Neural progenitor cell (in vitro differentiated cells): ENCODE measurements at regions not wholly inside any gene's neighbourhood (a gene's known extent, or its start where the extent isn't known, plus 50 kb on each side); places are given as distances from the start of the nearest gene placed in this dataset.

Experiments used
- DNase-seq: peaks from one replicate; pipeline ENCODE4 v3.0.0-alpha.2; 2016; ENCODE audit warnings: low spot score
- H2AFZ ChIP-seq: fragments of 200-600 bp; sonication (generic); replicated peaks from 2 replicates; pipeline ENCODE4 v1.6.1; 2016; ENCODE audit warnings: antibody characterized with exemption
- H3F3A ChIP-seq: fragments of 200-600 bp; sonication (generic); 2 replicates; pipeline ENCODE4 v1.6.1; 2016; ENCODE audit warnings: antibody characterized with exemption, low read depth
- H3K27ac ChIP-seq: fragments of 200-600 bp; sonication (generic); 2 replicates; pipeline ENCODE4 v1.5.1; 2016; ENCODE audit warnings: mild to moderate bottlenecking
- H3K27me3 ChIP-seq: fragments of 200-600 bp; sonication (generic); 2 replicates; pipeline ENCODE4 v1.6.1; 2016; ENCODE audit warnings: mild to moderate bottlenecking, moderate library complexity
- H3K36me3 ChIP-seq: fragments of 200-600 bp; sonication (generic); 2 replicates; pipeline ENCODE4 v1.5.1; 2016
- H3K4me1 ChIP-seq: fragments of 200-600 bp; sonication (generic); 2 replicates; pipeline ENCODE4 v1.6.1; 2016; ENCODE audit warnings: mixed run types
- H3K4me2 ChIP-seq: fragments of 200-600 bp; sonication (generic); 2 replicates; pipeline ENCODE4 v1.6.1; 2016
- H3K4me3 ChIP-seq: fragments of 200-600 bp; sonication (generic); 2 replicates; pipeline ENCODE4 v1.5.1; 2016
- H3K79me2 ChIP-seq: fragments of 200-600 bp; sonication (generic); 2 replicates; pipeline ENCODE4 v1.6.1; 2016; ENCODE audit warnings: low read depth
- H3K9ac ChIP-seq: fragments of 200-600 bp; sonication (generic); 2 replicates; pipeline ENCODE4 v1.6.1; 2016
- H3K9me3 ChIP-seq: fragments of 200-600 bp; sonication (generic); 2 replicates; pipeline ENCODE4 v1.5.1; 2016; ENCODE audit warnings: low read depth
- H4K20me1 ChIP-seq: fragments of 200-600 bp; sonication (generic); 2 replicates; pipeline ENCODE4 v1.6.1; 2016; ENCODE audit warnings: low read depth
- H3K27ac Mint-ChIP-seq: 3 replicates; pipeline ENCODE4 v1.8.0; 2021; ENCODE audit warnings: mixed read lengths
- H3K27me3 Mint-ChIP-seq: 2 replicates; pipeline ENCODE4 v1.8.0; 2022; ENCODE audit warnings: low read depth, mild to moderate bottlenecking, inconsistent platforms, moderate library complexity, mixed read lengths; ENCODE audit not compliant: insufficient read depth
- H3K36me3 Mint-ChIP-seq: 3 replicates; pipeline ENCODE4 v1.8.0; 2021; ENCODE audit warnings: mixed read lengths
- H3K4me1 Mint-ChIP-seq: 3 replicates; pipeline ENCODE4 v1.8.0; 2021; ENCODE audit warnings: mixed read lengths
- H3K4me3 Mint-ChIP-seq: 3 replicates; pipeline ENCODE4 v1.8.0; 2021; ENCODE audit warnings: mild to moderate bottlenecking, moderate library complexity, mixed read lengths
- H3K9me3 Mint-ChIP-seq: 3 replicates; pipeline ENCODE4 v1.8.0; 2020; ENCODE audit warnings: mixed read lengths
- EZH2 ChIP-seq: fragments of 200-600 bp; sonication (generic); IDR thresholded peaks from 2 replicates; pipeline ENCODE4 v1.6.1; 2017; ENCODE audit warnings: antibody characterized with exemption, mild to moderate bottlenecking, moderate library complexity
- EZH2phosphoT487 ChIP-seq: fragments of 200-600 bp; sonication (generic); IDR thresholded peaks from 2 replicates; pipeline ENCODE4 v1.6.1; 2017; ENCODE audit warnings: antibody characterized with exemption
- TF ChIP-seq, protein P1 (sequence below): fragments of 200-600 bp; sonication (generic); IDR thresholded peaks from 2 replicates; pipeline ENCODE4 v1.5.1; 2017; ENCODE audit warnings: antibody characterized with exemption, mild to moderate bottlenecking

DNA sequence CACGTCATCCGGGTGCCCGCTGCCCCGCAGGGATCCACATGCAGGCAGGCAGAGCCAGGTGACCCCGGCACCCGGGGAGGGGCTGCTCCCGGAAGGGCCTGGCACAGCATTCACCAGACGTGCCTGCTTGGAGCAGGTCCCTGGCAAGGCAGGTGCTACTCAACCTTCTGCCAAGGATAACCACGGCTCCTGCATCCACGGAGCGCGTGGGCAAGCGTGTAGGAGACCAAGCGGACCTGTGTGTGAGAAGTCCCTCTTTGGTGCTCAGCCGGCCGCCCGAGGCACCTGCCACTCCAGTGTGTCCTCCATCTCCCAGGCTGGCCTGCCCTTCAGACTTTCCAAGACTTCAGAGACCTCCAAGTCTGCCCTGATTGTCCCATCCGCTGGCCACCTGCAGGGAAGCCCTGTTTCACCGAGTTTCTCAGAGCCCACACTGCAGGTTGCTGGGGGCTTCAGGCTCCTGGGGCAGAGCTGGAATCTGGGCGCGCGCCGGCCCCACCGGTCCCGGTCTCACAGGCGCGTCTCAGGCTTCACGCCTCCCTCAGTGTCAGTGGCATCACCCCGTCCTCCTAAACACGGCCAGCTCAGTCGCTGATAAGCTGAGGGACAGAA is 124.3 kb downstream of the DLL1 start:
- Histone ChIP-seq H2AFZ (no peak overlapping the region), H3K36me3 (no peaks in the 10 kb centered on the region), H3K27ac (no peak overlapping the region), H3K4me3 (no peak overlapping the region), H4K20me1 (no peaks in the 10 kb centered on the region), H3F3A (no peaks in the 10 kb centered on the region), H3K9me3 (no peaks in the 10 kb centered on the region), H3K4me2 (no peak overlapping the region), H3K79me2 (no peaks in the 10 kb centered on the region), H3K27me3 (no peaks in the 10 kb centered on the region), H3K4me1 (peaks cover 9% of the 10 kb centered on the region), H3K9ac (no peak overlapping the region)
- peaks cover 28% of the 10 kb centered on the region for H3K4me1 Mint-ChIP-seq
- peaks cover 26% of the 10 kb centered on the region for H3K27me3 Mint-ChIP-seq
- TF ChIP-seq, protein P1, sequence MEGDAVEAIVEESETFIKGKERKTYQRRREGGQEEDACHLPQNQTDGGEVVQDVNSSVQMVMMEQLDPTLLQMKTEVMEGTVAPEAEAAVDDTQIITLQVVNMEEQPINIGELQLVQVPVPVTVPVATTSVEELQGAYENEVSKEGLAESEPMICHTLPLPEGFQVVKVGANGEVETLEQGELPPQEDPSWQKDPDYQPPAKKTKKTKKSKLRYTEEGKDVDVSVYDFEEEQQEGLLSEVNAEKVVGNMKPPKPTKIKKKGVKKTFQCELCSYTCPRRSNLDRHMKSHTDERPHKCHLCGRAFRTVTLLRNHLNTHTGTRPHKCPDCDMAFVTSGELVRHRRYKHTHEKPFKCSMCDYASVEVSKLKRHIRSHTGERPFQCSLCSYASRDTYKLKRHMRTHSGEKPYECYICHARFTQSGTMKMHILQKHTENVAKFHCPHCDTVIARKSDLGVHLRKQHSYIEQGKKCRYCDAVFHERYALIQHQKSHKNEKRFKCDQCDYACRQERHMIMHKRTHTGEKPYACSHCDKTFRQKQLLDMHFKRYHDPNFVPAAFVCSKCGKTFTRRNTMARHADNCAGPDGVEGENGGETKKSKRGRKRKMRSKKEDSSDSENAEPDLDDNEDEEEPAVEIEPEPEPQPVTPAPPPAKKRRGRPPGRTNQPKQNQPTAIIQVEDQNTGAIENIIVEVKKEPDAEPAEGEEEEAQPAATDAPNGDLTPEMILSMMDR: no peak
- TF ChIP-seq EZH2phosphoT487: no peak
- TF ChIP-seq EZH2: no peak
- H3K4me3 Mint-ChIP-seq: no peak overlapping the region
- no peak overlapping the region for H3K27ac Mint-ChIP-seq
- peaks cover 5% of the 10 kb centered on the region for H3K36me3 Mint-ChIP-seq
- H3K9me3 Mint-ChIP-seq: peaks cover 36% of the 10 kb centered on the region
- no peak for DNase-seq

DNA sequence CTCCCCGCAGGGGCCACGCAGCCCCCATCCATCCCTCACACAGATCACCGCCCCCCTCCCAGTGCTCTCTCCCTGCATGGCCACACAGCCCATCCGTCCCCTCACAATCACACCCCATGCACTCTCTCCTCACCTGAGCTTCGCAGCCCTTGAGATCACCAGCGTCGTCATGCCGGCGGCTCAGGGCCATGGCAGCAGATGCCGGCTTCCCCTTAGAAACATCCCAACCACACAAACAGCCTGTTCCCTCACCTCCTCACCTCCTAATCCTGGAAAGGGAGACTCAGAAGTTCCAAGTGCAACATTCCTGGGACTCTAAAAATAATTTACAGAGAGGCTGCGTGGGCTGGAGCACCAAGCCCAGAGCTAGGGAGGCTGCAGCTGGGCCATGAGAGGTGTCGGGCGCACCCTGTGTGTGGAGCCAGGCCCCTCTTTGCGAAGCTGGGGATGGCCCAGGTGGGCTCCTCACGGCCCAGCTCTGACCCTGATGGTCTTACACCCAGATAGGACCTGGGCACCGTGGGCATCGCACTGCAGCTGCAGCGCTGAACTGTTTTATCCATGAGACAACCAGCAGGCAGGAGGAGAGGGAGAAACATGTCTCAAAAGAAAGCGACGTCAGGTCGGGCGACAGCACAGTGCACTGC is 125.3 kb downstream of the DLL1 start:
- Histone ChIP-seq H3K27ac (no peak overlapping the region), H3K27me3 (no peaks in the 10 kb centered on the region), H3K9ac (no peak overlapping the region), H3K9me3 (no peaks in the 10 kb centered on the region), H2AFZ (no peak overlapping the region), H3F3A (peaks cover 2% of the 10 kb centered on the region), H4K20me1 (no peaks in the 10 kb centered on the region), H3K4me2 (no peak overlapping the region), H3K79me2 (no peaks in the 10 kb centered on the region), H3K4me3 (no peak overlapping the region), H3K4me1 (peaks cover 14% of the 10 kb centered on the region), H3K36me3 (no peaks in the 10 kb centered on the region)
- H3K36me3 Mint-ChIP-seq: peaks cover 5% of the 10 kb centered on the region
- H3K27me3 Mint-ChIP-seq: peaks cover 29% of the 10 kb centered on the region
- peaks cover 31% of the 10 kb centered on the region for H3K4me1 Mint-ChIP-seq
- no peak for TF ChIP-seq EZH2phosphoT487
- TF ChIP-seq, protein P1: no peak
- no peak for TF ChIP-seq EZH2
- DNase-seq: no peak
- peak overlapping the region; percentile 57 for H3K27ac Mint-ChIP-seq
- H3K9me3 Mint-ChIP-seq: peaks cover 27% of the 10 kb centered on the region
- no peak overlapping the region for H3K4me3 Mint-ChIP-seq

DNA sequence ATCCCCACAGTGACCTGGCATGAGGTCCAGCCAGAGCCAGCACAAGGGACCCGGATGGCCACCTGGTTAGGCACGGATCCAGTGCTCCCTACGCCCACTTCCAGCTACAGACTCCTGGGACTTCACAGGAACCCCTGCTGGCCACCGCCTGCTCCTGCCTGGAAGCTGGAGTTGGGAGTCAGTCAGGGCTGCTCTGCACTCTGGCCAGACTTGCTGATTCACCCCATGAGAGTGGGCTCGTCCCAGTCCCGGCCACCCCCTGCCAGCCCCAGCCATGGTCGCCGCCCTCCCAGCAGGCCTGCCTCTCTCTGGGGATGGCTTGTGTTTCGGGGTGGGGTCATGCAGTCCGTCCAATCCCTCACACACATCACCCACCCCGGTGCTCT is 125.8 kb downstream of the DLL1 start:
- Histone ChIP-seq H3K4me1 (peaks cover 14% of the 10 kb centered on the region), H2AFZ (no peak overlapping the region), H3K4me2 (no peak overlapping the region), H3K4me3 (no peak overlapping the region), H3K36me3 (no peaks in the 10 kb centered on the region), H3K9ac (no peak overlapping the region), H4K20me1 (no peaks in the 10 kb centered on the region), H3K79me2 (no peaks in the 10 kb centered on the region), H3K9me3 (no peaks in the 10 kb centered on the region), H3K27me3 (no peaks in the 10 kb centered on the region), H3K27ac (no peak overlapping the region), H3F3A (peaks cover 2% of the 10 kb centered on the region)
- peaks cover 31% of the 10 kb centered on the region for H3K4me1 Mint-ChIP-seq
- H3K36me3 Mint-ChIP-seq: peaks cover 5% of the 10 kb centered on the region
- peaks cover 27% of the 10 kb centered on the region for H3K27me3 Mint-ChIP-seq
- no peak for DNase-seq
- H3K4me3 Mint-ChIP-seq: no peak overlapping the region
- no peak overlapping the region for H3K27ac Mint-ChIP-seq
- peaks cover 22% of the 10 kb centered on the region for H3K9me3 Mint-ChIP-seq
- no peak for TF ChIP-seq EZH2phosphoT487
- TF ChIP-seq, protein P1: no peak
- no peak for TF ChIP-seq EZH2
